PC-9 (cell line): ENCODE measurements at regions not wholly inside any gene's neighbourhood (a gene's known extent, or its start where the extent isn't known, plus 50 kb on each side); places are given as distances from the start of the nearest gene placed in this dataset.
A peak's percentile ranks its signal among the peaks of the same experiment; 100 is the strongest.

Source experiments
- BruUV-seq: library from RNA; stranded (reverse); fragments of 400-500 nt; replicated peaks from 2 replicates; lab custom pipeline; 2021; lab: Mats Ljungman, UMichigan
- CTCF ChIA-PET: fragments of 300-600 bp; sonication (Branson Sonifier 250); formaldehyde crosslinking; loops from one replicate; lab custom pipeline; 2022; ENCODE audit warnings: antibody characterized with exemption; lab: Charles Lee
- POLR2A ChIA-PET: fragments of 300-600 bp; sonication (Branson Sonifier 250); formaldehyde crosslinking; loops from one replicate; lab custom pipeline; 2022; ENCODE audit warnings: antibody characterized with exemption; ENCODE audit not compliant: unreplicated experiment; lab: Charles Lee
- DNase-seq, 2 experiments: peaks; one replicate each; pipeline versions ENCODE4 v3.0.0 to v3.0.0-alpha.2; 2015 to 2022; ENCODE audit warnings: mixed read lengths in 1 of 2
- H2AFZ ChIP-seq: fragments of 200-600 bp; sonication (generic); 2 replicates; pipeline ENCODE4 v1.8.1; 2017; ENCODE audit warnings: antibody characterized with exemption
- H3F3A ChIP-seq: fragments of 200-600 bp; sonication (generic); 2 replicates; pipeline ENCODE4 v1.8.1; 2017; ENCODE audit warnings: antibody characterized with exemption, mild to moderate bottlenecking, low read depth; ENCODE audit not compliant: insufficient read depth
- H3K27ac ChIP-seq: fragments of 200-600 bp; sonication (generic); 2 replicates; pipeline ENCODE4 v1.6.1; 2016; ENCODE audit warnings: mixed run types
- H3K27me3 ChIP-seq: fragments of 200-600 bp; sonication (generic); 2 replicates; pipeline ENCODE4 v1.6.1; 2016; ENCODE audit warnings: low read depth, mixed run types; ENCODE audit not compliant: insufficient read depth
- H3K36me3 ChIP-seq: fragments of 200-600 bp; sonication (generic); 2 replicates; pipeline ENCODE4 v1.6.1; 2016; ENCODE audit warnings: low read depth, mixed run types
- H3K4me1 ChIP-seq: fragments of 200-600 bp; sonication (generic); replicated peaks from 2 replicates; pipeline ENCODE4 v1.6.1; 2016; ENCODE audit warnings: mixed run types; ENCODE audit not compliant: insufficient read depth
- H3K4me2 ChIP-seq: fragments of 200-600 bp; sonication (generic); 2 replicates; pipeline ENCODE4 v1.6.1; 2017; ENCODE audit warnings: mixed run types
- H3K4me3 ChIP-seq: fragments of 200-600 bp; sonication (generic); 2 replicates; pipeline ENCODE4 v1.6.1; 2016; ENCODE audit warnings: mixed run types
- H3K79me2 ChIP-seq: fragments of 200-600 bp; sonication (generic); 2 replicates; pipeline ENCODE4 v1.6.1; 2017; ENCODE audit warnings: low read depth, mixed run types
- H3K9me2 ChIP-seq: fragments of 200-600 bp; sonication (generic); 2 replicates; pipeline ENCODE4 v1.8.1; 2017; ENCODE audit warnings: mild to moderate bottlenecking; ENCODE audit not compliant: insufficient read depth
- H3K9me3 ChIP-seq: fragments of 200-600 bp; sonication (generic); 2 replicates; pipeline ENCODE4 v1.8.1; 2016; ENCODE audit warnings: low read depth; ENCODE audit not compliant: insufficient read depth
- H4K20me1 ChIP-seq: fragments of 200-600 bp; sonication (generic); 2 replicates; pipeline ENCODE4 v1.8.1; 2017; ENCODE audit not compliant: insufficient read depth
- CTCF ChIP-seq: fragments of 200-600 bp; sonication (generic); conservative IDR thresholded peaks from 2 replicates; pipeline ENCODE4 v1.6.1; 2017; ENCODE audit warnings: mixed run types, antibody characterized with exemption, mild to moderate bottlenecking, moderate library complexity
- EZH2 ChIP-seq: fragments of 200-600 bp; sonication (generic); IDR thresholded peaks from 2 replicates; pipeline ENCODE4 v1.8.0; 2017; ENCODE audit warnings: antibody characterized with exemption, low read depth
- intact Hi-C: fragments of 100-400 bp; cut with micrococcal nuclease; formaldehyde crosslinking; loops from one replicate; pipeline ENCODE4 v1.10.0; 2022; ENCODE audit not compliant: unreplicated experiment

GRCh38 chr21:23968722-23969647, 1638.3 kb downstream of the MRPL39 start:
- CTCF ChIA-PET: no interaction called here
- BruUV-seq: no TSS peak
- H3K27ac ChIP-seq: no peak overlapping the region
- no peaks in the 10 kb centered on the region for H3K9me2 ChIP-seq
- no peak overlapping the region for H2AFZ ChIP-seq
- intact Hi-C loops: no loop called here
- H3K4me1 ChIP-seq: no peaks in the 10 kb centered on the region
- no peaks in the 10 kb centered on the region for H3K27me3 ChIP-seq
- H3K79me2 ChIP-seq: no peaks in the 10 kb centered on the region
- TF ChIP-seq EZH2 (no peak), CTCF (peak; percentile 60)
- H4K20me1 ChIP-seq: no peaks in the 10 kb centered on the region
- POLR2A ChIA-PET: no interaction called here
- H3K36me3 ChIP-seq: no peaks in the 10 kb centered on the region
- H3K9me3 ChIP-seq: no peaks in the 10 kb centered on the region
- peak in 1 of 2 experiments; percentile 12 for DNase-seq
- H3K4me2 ChIP-seq: no peak overlapping the region
- no peaks in the 10 kb centered on the region for H3F3A ChIP-seq
- H3K4me3 ChIP-seq: no peak overlapping the region

GRCh38 chr21:23968008-23968407, 1639.3 kb downstream of the MRPL39 start:
- H4K20me1 ChIP-seq: no peaks in the 10 kb centered on the region
- H3K27ac ChIP-seq: no peak overlapping the region
- CTCF ChIA-PET: no interaction called here
- H3K79me2 ChIP-seq: no peaks in the 10 kb centered on the region
- no TSS peak for BruUV-seq
- H3K4me1 ChIP-seq: no peaks in the 10 kb centered on the region
- intact Hi-C loops: no loop called here
- no peak for DNase-seq
- H3K36me3 ChIP-seq: no peaks in the 10 kb centered on the region
- no peaks in the 10 kb centered on the region for H3K9me2 ChIP-seq
- no peaks in the 10 kb centered on the region for H3K27me3 ChIP-seq
- H2AFZ ChIP-seq: no peak overlapping the region
- TF ChIP-seq EZH2: no peak
- H3K4me3 ChIP-seq: no peak overlapping the region
- no peaks in the 10 kb centered on the region for H3F3A ChIP-seq
- no peaks in the 10 kb centered on the region for H3K9me3 ChIP-seq
- POLR2A ChIA-PET: no interaction called here
- H3K4me2 ChIP-seq: no peak overlapping the region

- Histone ChIP-seq H3K4me1 (no peaks in the 10 kb centered on the region), H4K20me1 (no peaks in the 10 kb centered on the region), H3K4me2 (no peak overlapping the region), H2AFZ (no peak overlapping the region), H3K27me3 (no peaks in the 10 kb centered on the region), H3K27ac (no peak overlapping the region), H3K9me3 (no peaks in the 10 kb centered on the region), H3F3A (no peaks in the 10 kb centered on the region), H3K79me2 (no peaks in the 10 kb centered on the region), H3K9me2 (no peaks in the 10 kb centered on the region), H3K4me3 (no peak overlapping the region), H3K36me3 (no peaks in the 10 kb centered on the region)
- DNase-seq: no peak
- intact Hi-C loops: no loop called here
- TF ChIP-seq CTCF (no peak), EZH2 (no peak)
- ChIA-PET CTCF (no interaction called here), POLR2A (no interaction called here)
- no TSS peak for BruUV-seq
These were observed 1643.8 kb downstream of the MRPL39 start for GRCh38 chr21:23963454-23963853.
